GM21367 (cell line): ENCODE measurements at regions not wholly inside any gene's neighbourhood (a gene's known extent, or its start where the extent isn't known, plus 50 kb on each side); places are given as distances from the start of the nearest gene placed in this dataset.
"Not testable (repeated sequence)": the region's sequence is repeated elsewhere in the genome, so short reads cannot be mapped to it uniquely, and the experiment has no call there.

Experiments
- ATAC-seq: cut with Tn5 transposase; IDR thresholded peaks from one replicate; pipeline ENCODE4 v1.9.1; 2021; ENCODE audit not compliant: unreplicated experiment

- ATAC-seq: not testable (repeated sequence)
These were observed 289.4 kb upstream of the SYT1 start for GRCh38 chr12:78575208-78575607.

GRCh38 chr12:78579846-78580245 is 284.7 kb upstream of the SYT1 start:
- no peak for ATAC-seq

- ATAC-seq: no peak
These were observed 284.3 kb upstream of the SYT1 start for GRCh38 chr12:78580296-78580695.

GRCh38 chr12:78584695-78585094 is 279.9 kb upstream of the SYT1 start:
- no peak for ATAC-seq

GRCh38 chr12:78585132-78585531 is 279.4 kb upstream of the SYT1 start:
- ATAC-seq: no peak

GRCh38 chr12:78586790-78587189 is 277.8 kb upstream of the SYT1 start:
- ATAC-seq: no peak

- ATAC-seq: no peak
These were observed 265.2 kb upstream of the SYT1 start for GRCh38 chr12:78599366-78599765.

GRCh38 chr12:78600541-78600940 is 264.0 kb upstream of the SYT1 start:
- no peak for ATAC-seq

- no peak for ATAC-seq
These were observed 253.1 kb upstream of the SYT1 start for GRCh38 chr12:78611504-78611903.

- no peak for ATAC-seq
These were observed 252.4 kb upstream of the SYT1 start for GRCh38 chr12:78612190-78612589.

- no peak for ATAC-seq
These were observed 246.9 kb upstream of the SYT1 start for GRCh38 chr12:78617683-78618082.

GRCh38 chr12:78622529-78623195 is 241.9 kb upstream of the SYT1 start:
- ATAC-seq: no peak

GRCh38 chr12:78628491-78629100 is 236.0 kb upstream of the SYT1 start:
- ATAC-seq: no peak

- no peak for ATAC-seq
These were observed 228.2 kb upstream of the SYT1 start for GRCh38 chr12:78636231-78636855.

GRCh38 chr12:78641837-78642423 is 222.6 kb upstream of the SYT1 start:
- no peak for ATAC-seq

- no peak for ATAC-seq
These were observed 218.6 kb upstream of the SYT1 start for GRCh38 chr12:78645956-78646355.

- ATAC-seq: no peak
These were observed 212.8 kb upstream of the SYT1 start for GRCh38 chr12:78651755-78652154.

GRCh38 chr12:78666584-78666983 is 198.0 kb upstream of the SYT1 start:
- ATAC-seq: no peak

GRCh38 chr12:78671295-78671694 is 193.3 kb upstream of the SYT1 start:
- ATAC-seq: no peak

- no peak for ATAC-seq
These were observed 192.5 kb upstream of the SYT1 start for GRCh38 chr12:78672033-78672432.

- no peak for ATAC-seq
These were observed 190.1 kb upstream of the SYT1 start for GRCh38 chr12:78674311-78675090.
